HG02840 (cell line): ENCODE measurements at regions not wholly inside any gene's neighbourhood (a gene's known extent, or its start where the extent isn't known, plus 50 kb on each side); places are given as distances from the start of the nearest gene placed in this dataset.
A peak's percentile ranks its signal among the peaks of the same experiment; 100 is the strongest.
"Not testable (repeated sequence)": the region's sequence is repeated elsewhere in the genome, so short reads cannot be mapped to it uniquely, and the experiment has no call there.

Experiments used
- ATAC-seq: cut with Tn5 transposase; IDR thresholded peaks from one replicate; pipeline ENCODE4 v1.9.1; 2021; ENCODE audit warnings: mild to moderate bottlenecking, moderate library complexity, moderate number of reproducible peaks; ENCODE audit not compliant: unreplicated experiment, low FRiP score

GRCh38 chr10:8128511-8128910, 74.0 kb downstream of the GATA3 start:
- no peak for ATAC-seq

- no peak for ATAC-seq
Observed at GRCh38 chr10:8129438-8129837, 75.0 kb downstream of the GATA3 start.

GRCh38 chr10:8130973-8131911, 76.8 kb downstream of the GATA3 start:
- peak; percentile 58 for ATAC-seq

- peak; percentile 54 for ATAC-seq
Observed at GRCh38 chr10:8133146-8133545, 78.7 kb downstream of the GATA3 start.

GRCh38 chr10:8136736-8137135, 82.2 kb downstream of the GATA3 start:
- no peak for ATAC-seq

GRCh38 chr10:8137272-8137681, 82.8 kb downstream of the GATA3 start:
- no peak for ATAC-seq

- ATAC-seq = no peak
Observed at GRCh38 chr10:8137726-8138125, 83.2 kb downstream of the GATA3 start.

GRCh38 chr10:8138471-8138870, 84.0 kb downstream of the GATA3 start:
- no peak for ATAC-seq

- no peak for ATAC-seq
Observed at GRCh38 chr10:8144496-8144895, 90.0 kb downstream of the GATA3 start.

GRCh38 chr10:8146650-8147049, 92.2 kb downstream of the GATA3 start:
- ATAC-seq = no peak

GRCh38 chr10:8149991-8150390, 95.5 kb downstream of the GATA3 start:
- no peak for ATAC-seq

GRCh38 chr10:8150401-8150905, 96.0 kb downstream of the GATA3 start:
- ATAC-seq = no peak

- ATAC-seq = no peak
Observed at GRCh38 chr10:8151086-8151485, 96.6 kb downstream of the GATA3 start.

GRCh38 chr10:8156918-8157317, 102.4 kb downstream of the GATA3 start:
- no peak for ATAC-seq

GRCh38 chr10:8158193-8159071, 103.9 kb downstream of the GATA3 start:
- no peak for ATAC-seq

- no peak for ATAC-seq
Observed at GRCh38 chr10:8159341-8160165, 105.1 kb downstream of the GATA3 start.

- ATAC-seq = no peak
Observed at GRCh38 chr10:8163824-8164223, 109.3 kb downstream of the GATA3 start.

GRCh38 chr10:8164640-8165039, 110.2 kb downstream of the GATA3 start:
- ATAC-seq = not testable (repeated sequence)

- no peak for ATAC-seq
Observed at GRCh38 chr10:8168836-8169235, 114.3 kb downstream of the GATA3 start.

- ATAC-seq = no peak
Observed at GRCh38 chr10:8171008-8171407, 116.5 kb downstream of the GATA3 start.
